CD14-positive monocyte (primary cell): ENCODE measurements at regions not wholly inside any gene's neighbourhood (a gene's known extent, or its start where the extent isn't known, plus 50 kb on each side); places are given as distances from the start of the nearest gene placed in this dataset.

Source experiments
- DNase-seq, 3 donors: peaks; one replicate each; pipeline ENCODE4 v3.0.0-alpha.2; 2011 to 2022
- H2AFZ ChIP-seq: 2 replicates; pipeline ENCODE4 v1.6.0; 2012; ENCODE audit warnings: mild to moderate bottlenecking, low read depth, low read length, inconsistent platforms; ENCODE audit not compliant: insufficient read depth, poor library complexity, severe bottlenecking
- H3K27ac ChIP-seq, 2 donors: 1 replicate in 1 of 2; 2 replicates in 1 of 2; pipeline ENCODE4 v1.5.1; 2012 to 2013; ENCODE audit warnings: low read length in 2 of 2, control low read depth in 1 of 2, inconsistent platforms in 1 of 2, low read depth in 1 of 2, mild to moderate bottlenecking in 1 of 2
- H3K27me3 ChIP-seq, 2 donors: one replicate each; pipeline versions ENCODE4 v1.6.0 to v1.6.1; 2011 to 2013; ENCODE audit warnings: low read length in 2 of 2; ENCODE audit not compliant: control insufficient read depth in 2 of 2, insufficient read depth in 2 of 2
- H3K36me3 ChIP-seq, 2 donors: replicated peaks in 1 of 2; 1 replicate in 1 of 2; 2 replicates in 1 of 2; pipeline versions ENCODE4 v1.5.1 to v1.6.1; 2012 to 2013; ENCODE audit warnings: low read length in 2 of 2, control low read depth in 1 of 2, inconsistent platforms in 1 of 2, mild to moderate bottlenecking in 1 of 2; ENCODE audit not compliant: insufficient read depth in 2 of 2, control insufficient read depth in 1 of 2
- H3K4me1 ChIP-seq, 2 donors: 1 replicate in 1 of 2; 2 replicates in 1 of 2; pipeline versions ENCODE4 v1.5.1 to v1.6.1; 2012 to 2013; ENCODE audit warnings: low read length in 2 of 2, control low read depth in 1 of 2, inconsistent platforms in 1 of 2, mild to moderate bottlenecking in 1 of 2, moderate library complexity in 1 of 2; ENCODE audit not compliant: insufficient read depth in 2 of 2, control insufficient read depth in 1 of 2
- H3K4me2 ChIP-seq: replicated peaks from 2 replicates; pipeline ENCODE3; 2012; ENCODE audit warnings: low read length, moderate library complexity, mild to moderate bottlenecking; ENCODE audit not compliant: poor library complexity, severe bottlenecking; ENCODE audit errors: extremely low read depth
- H3K4me3 ChIP-seq, 3 experiments: fragments of 200-600 bp in 1 of 3; sonication (generic) in 1 of 3; replicated peaks in 1 of 3; 1 replicate in 2 of 3; 2 replicates in 1 of 3; pipeline ENCODE4 v1.5.1; 2011 to 2013; ENCODE audit warnings: low read length in 3 of 3, mild to moderate bottlenecking in 3 of 3, control low read depth in 2 of 3, low read depth in 2 of 3, inconsistent platforms in 1 of 3, moderate library complexity in 1 of 3
- H3K79me2 ChIP-seq: 2 replicates; pipeline ENCODE4 v1.6.0; 2012; ENCODE audit warnings: mild to moderate bottlenecking, control low read depth, inconsistent platforms, low read length, moderate library complexity; ENCODE audit not compliant: insufficient read depth
- H3K9ac ChIP-seq: 2 replicates; pipeline ENCODE4 v1.6.0; 2017; ENCODE audit warnings: low read length, mild to moderate bottlenecking; ENCODE audit not compliant: insufficient read depth, poor library complexity, severe bottlenecking
- H3K9me3 ChIP-seq, 2 donors: replicated peaks in 1 of 2; 1 replicate in 1 of 2; 2 replicates in 1 of 2; pipeline versions ENCODE4 v1.5.1 to v1.6.1; 2012 to 2013; ENCODE audit warnings: low read length in 2 of 2, control low read depth in 1 of 2; ENCODE audit not compliant: control insufficient read depth in 1 of 2, insufficient read depth in 1 of 2
- H4K20me1 ChIP-seq: 2 replicates; pipeline ENCODE4 v1.6.0; 2012; ENCODE audit warnings: mild to moderate bottlenecking, low read length, control low read depth, moderate library complexity; ENCODE audit not compliant: insufficient read depth
- H3K27ac Mint-ChIP-seq, 7 donors: one replicate each; pipeline ENCODE4 v1.8.0; 2020; ENCODE audit warnings: mild to moderate bottlenecking in 7 of 7, mixed read lengths in 7 of 7, moderate library complexity in 6 of 7, inconsistent platforms in 2 of 7
- H3K27me3 Mint-ChIP-seq, 3 donors: one replicate each; pipeline ENCODE4 v1.8.0; 2021 to 2022; ENCODE audit warnings: low read depth in 3 of 3, mild to moderate bottlenecking in 3 of 3, mixed read lengths in 3 of 3, moderate library complexity in 3 of 3, inconsistent platforms in 1 of 3
- H3K36me3 Mint-ChIP-seq, 2 donors: one replicate each; pipeline ENCODE4 v1.8.0; 2020; ENCODE audit warnings: mixed read lengths in 2 of 2, inconsistent platforms in 1 of 2, mild to moderate bottlenecking in 1 of 2
- H3K4me1 Mint-ChIP-seq: one replicate; pipeline ENCODE4 v1.8.0; 2020; ENCODE audit warnings: mild to moderate bottlenecking, mixed read lengths
- H3K4me3 Mint-ChIP-seq, 2 donors: one replicate each; pipeline ENCODE4 v1.8.0; 2020; ENCODE audit warnings: mild to moderate bottlenecking in 2 of 2, mixed read lengths in 2 of 2, moderate library complexity in 1 of 2
- H3K9me3 Mint-ChIP-seq, 7 donors: one replicate each; pipeline ENCODE4 v1.8.0; 2020 to 2022; ENCODE audit warnings: mixed read lengths in 7 of 7, mild to moderate bottlenecking in 6 of 7, moderate library complexity in 6 of 7, inconsistent platforms in 2 of 7
- WGBS: methylation state at CpG from one replicate; pipeline ENCODE4 v1.1.5; 2013; ENCODE audit warnings: missing lambda C conversion rate; ENCODE audit not compliant: insufficient coverage; 5-methylcytosine and 5-hydroxymethylcytosine counted together
- intact Hi-C, 2 donors: fragments of 100-400 bp; cut with micrococcal nuclease; formaldehyde crosslinking; loops; one replicate each; pipeline versions ENCODE4 v1.15.0 to v1.15.1; 2023
- TF ChIP-seq, protein P1 (sequence below): fragments of 200-600 bp; IDR thresholded peaks from one replicate; pipeline ENCODE4 v1.8.0; 2022; ENCODE audit warnings: antibody characterized with exemption, mild to moderate bottlenecking

DNA sequence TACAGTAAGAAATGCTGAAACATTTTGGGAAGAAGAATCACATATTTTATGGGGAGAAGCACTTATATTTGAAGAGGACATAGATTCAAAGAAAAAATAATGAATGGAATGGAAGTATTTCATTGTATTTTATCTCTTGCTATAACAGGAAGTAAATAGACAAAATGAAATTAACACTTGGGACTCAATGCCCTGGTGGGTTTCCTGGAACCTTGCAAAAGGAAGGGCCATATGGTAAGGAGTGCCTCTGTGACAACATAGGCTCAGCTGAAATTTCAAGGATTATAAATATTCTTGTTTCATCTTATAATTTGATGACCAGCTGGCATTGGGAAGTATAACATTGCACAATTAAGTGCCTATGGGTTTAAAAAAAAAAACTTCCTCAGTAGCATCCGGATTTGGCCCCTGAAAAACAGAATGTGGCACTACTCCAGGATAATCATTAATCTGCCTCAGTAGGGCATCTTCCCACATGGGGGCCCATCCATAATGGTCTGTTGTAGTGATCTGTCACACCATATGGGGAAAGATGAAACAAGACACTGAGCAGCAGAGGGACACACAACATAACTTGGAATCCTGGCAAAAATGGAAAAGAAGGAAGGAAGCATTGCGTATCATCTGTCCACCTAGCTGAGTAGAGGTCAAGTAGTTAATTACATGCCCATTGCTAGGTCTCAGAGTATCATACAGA is 321.6 kb downstream of the NDFIP2 start:
- Mint-ChIP-seq H3K27ac (peak overlapping the region in 2 of 7 donors; percentile 1 to 38), H3K36me3 (no peaks in the 10 kb centered on the region), H3K4me1 (peaks cover 34% of the 10 kb centered on the region), H3K9me3 (peaks cover 0 to 1% (median 0%) of the 10 kb centered on the region in 7 donors), H3K27me3 (peaks cover 0 to 1% (median 0%) of the 10 kb centered on the region in 3 donors), H3K4me3 (no peak overlapping the region)
- Histone ChIP-seq H3K4me2 (peak overlapping the region; percentile 51), H3K4me3 (peak overlapping the region in 1 of 3 experiments; percentile 43), H3K79me2 (no peaks in the 10 kb centered on the region), H3K27me3 (no peaks in the 10 kb centered on the region), H4K20me1 (no peaks in the 10 kb centered on the region), H3K36me3 (no peaks in the 10 kb centered on the region), H3K27ac (no peak overlapping the region), H3K4me1 (peaks cover 30 to 34% of the 10 kb centered on the region in 2 donors), H2AFZ (no peak overlapping the region), H3K9me3 (peaks cover 0 to under 1% of the 10 kb centered on the region in 2 donors), H3K9ac (no peak overlapping the region)
- TF ChIP-seq, protein P1, sequence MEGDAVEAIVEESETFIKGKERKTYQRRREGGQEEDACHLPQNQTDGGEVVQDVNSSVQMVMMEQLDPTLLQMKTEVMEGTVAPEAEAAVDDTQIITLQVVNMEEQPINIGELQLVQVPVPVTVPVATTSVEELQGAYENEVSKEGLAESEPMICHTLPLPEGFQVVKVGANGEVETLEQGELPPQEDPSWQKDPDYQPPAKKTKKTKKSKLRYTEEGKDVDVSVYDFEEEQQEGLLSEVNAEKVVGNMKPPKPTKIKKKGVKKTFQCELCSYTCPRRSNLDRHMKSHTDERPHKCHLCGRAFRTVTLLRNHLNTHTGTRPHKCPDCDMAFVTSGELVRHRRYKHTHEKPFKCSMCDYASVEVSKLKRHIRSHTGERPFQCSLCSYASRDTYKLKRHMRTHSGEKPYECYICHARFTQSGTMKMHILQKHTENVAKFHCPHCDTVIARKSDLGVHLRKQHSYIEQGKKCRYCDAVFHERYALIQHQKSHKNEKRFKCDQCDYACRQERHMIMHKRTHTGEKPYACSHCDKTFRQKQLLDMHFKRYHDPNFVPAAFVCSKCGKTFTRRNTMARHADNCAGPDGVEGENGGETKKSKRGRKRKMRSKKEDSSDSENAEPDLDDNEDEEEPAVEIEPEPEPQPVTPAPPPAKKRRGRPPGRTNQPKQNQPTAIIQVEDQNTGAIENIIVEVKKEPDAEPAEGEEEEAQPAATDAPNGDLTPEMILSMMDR = no peak
- no peak for DNase-seq
- intact Hi-C loops = no loop called here
- WGBS = 29% methylated on average over 1 of the region's 2 CpGs

DNA sequence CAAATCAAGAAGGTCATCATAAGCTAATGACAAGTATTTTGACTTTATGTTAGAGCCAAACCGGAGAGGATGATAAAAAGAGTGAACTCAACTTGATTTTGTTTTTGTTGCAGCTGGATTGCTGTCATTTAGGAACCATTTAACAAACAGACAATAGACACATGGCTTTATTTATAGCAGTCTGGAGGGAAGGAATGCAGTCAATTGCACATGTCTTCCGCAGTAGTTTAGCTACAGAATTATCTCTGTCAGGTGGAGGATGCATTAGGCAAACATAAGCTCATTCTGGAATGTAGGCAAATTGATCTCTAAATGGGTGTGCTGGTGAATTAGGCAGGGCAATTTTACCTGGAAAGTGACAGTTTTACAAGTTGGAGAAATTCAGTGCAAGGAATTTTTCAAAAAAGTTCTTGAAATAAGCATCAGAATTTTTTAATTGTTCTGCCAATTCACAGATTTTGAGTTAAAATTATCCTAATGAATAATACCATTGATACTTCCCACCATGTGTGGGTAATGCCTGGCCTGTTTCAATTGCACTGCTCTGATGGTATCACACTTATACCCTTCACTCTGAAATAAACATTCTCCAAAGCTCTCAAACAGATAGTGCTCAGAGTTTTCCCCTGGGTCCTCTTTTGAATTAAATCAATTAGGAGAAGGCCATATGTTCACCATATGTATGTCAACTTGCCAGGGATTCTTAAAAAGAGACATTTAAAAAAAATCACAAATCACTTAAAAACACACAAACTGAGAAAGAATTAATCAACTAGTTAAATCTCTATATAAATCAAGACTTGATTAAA is 318.3 kb downstream of the NDFIP2 start:
- H3K79me2 ChIP-seq = no peaks in the 10 kb centered on the region
- H3K9ac ChIP-seq = no peak overlapping the region
- no peak overlapping the region for H2AFZ ChIP-seq
- no peak overlapping the region for H3K27ac ChIP-seq
- peaks cover 0 to 1% (median 1%) of the 10 kb centered on the region in 3 donors for H3K27me3 Mint-ChIP-seq
- DNase-seq = no peak
- H4K20me1 ChIP-seq = no peaks in the 10 kb centered on the region
- H3K36me3 Mint-ChIP-seq = no peaks in the 10 kb centered on the region
- no peak overlapping the region for H3K4me2 ChIP-seq
- intact Hi-C loops = no loop called here
- H3K4me3 Mint-ChIP-seq = no peak overlapping the region
- H3K9me3 ChIP-seq = no peaks in the 10 kb centered on the region
- H3K4me3 ChIP-seq = no peak overlapping the region
- WGBS = 100% methylated on average over 1 of the region's 2 CpGs
- H3K4me1 Mint-ChIP-seq = peaks cover 23% of the 10 kb centered on the region
- no peaks in the 10 kb centered on the region for H3K36me3 ChIP-seq
- H3K27me3 ChIP-seq = no peaks in the 10 kb centered on the region
- H3K27ac Mint-ChIP-seq = no peak overlapping the region
- H3K9me3 Mint-ChIP-seq = peaks cover 0 to 2% (median 0%) of the 10 kb centered on the region in 7 donors
- H3K4me1 ChIP-seq = peaks cover 20 to 21% of the 10 kb centered on the region in 2 donors
- TF ChIP-seq, protein P1 = no peak
